ENCODE measurements at regions not wholly inside any gene's neighbourhood (a gene's known extent, or its start where the extent isn't known, plus 50 kb on each side); places are given as distances from the start of the nearest gene placed in this dataset.
"Not testable (repeated sequence)": the region's sequence is repeated elsewhere in the genome, so short reads cannot be mapped to it uniquely, and the experiment has no call there.

GRCh38 chr9:102519423-102519822, 475.7 kb upstream of the CYLC2 start:
- no peak for TF ChIP-seq CTCF (conservative IDR thresholded peaks at IDR 0.05; ENCODE audit: low read depth, low read length)
- H3K4me3 ChIP-seq (ENCODE audit: low read depth, low read length), result no peak overlapping the region
- DNase-seq (ENCODE audit: low read depth), result no peak

GRCh38 chr9:102518324-102518723, 476.8 kb upstream of the CYLC2 start:
- no peak for DNase-seq (ENCODE audit: low read depth)
- H3K4me3 ChIP-seq (ENCODE audit: low read depth, low read length), result no peak overlapping the region
- no peak for TF ChIP-seq CTCF (conservative IDR thresholded peaks at IDR 0.05; ENCODE audit: low read depth, low read length)

- H3K4me3 ChIP-seq (ENCODE audit: low read depth, low read length), result no peak overlapping the region
- no peak for TF ChIP-seq CTCF (conservative IDR thresholded peaks at IDR 0.05; ENCODE audit: low read depth, low read length)
Measured at GRCh38 chr9:102514541-102514940, 480.6 kb upstream of the CYLC2 start.

GRCh38 chr9:102507044-102507687, 488.0 kb upstream of the CYLC2 start:
- DNase-seq (ENCODE audit: low read depth), result no peak
- H3K4me3 ChIP-seq (ENCODE audit: low read depth, low read length), result no peak overlapping the region
- TF ChIP-seq CTCF (conservative IDR thresholded peaks at IDR 0.05; ENCODE audit: low read depth, low read length), result no peak

More at GRCh38 chr9:102514541-102514940, 480.6 kb upstream of the CYLC2 start:
- DNase-seq (ENCODE audit: low read depth), result no peak

- DNase-seq (ENCODE audit: low read depth), result no peak
- no peak for TF ChIP-seq CTCF (conservative IDR thresholded peaks at IDR 0.05; ENCODE audit: low read depth, low read length)
- H3K4me3 ChIP-seq (ENCODE audit: low read depth, low read length), result no peak overlapping the region
Measured at GRCh38 chr9:102506406-102506805, 488.7 kb upstream of the CYLC2 start.

GRCh38 chr9:102499468-102499867, 495.7 kb upstream of the CYLC2 start:
- peak; percentile 12 for DNase-seq (ENCODE audit: low read depth)
- TF ChIP-seq CTCF (conservative IDR thresholded peaks at IDR 0.05; ENCODE audit: low read depth, low read length), result no peak

GRCh38 chr9:102497709-102498108, 497.4 kb upstream of the CYLC2 start:
- DNase-seq (ENCODE audit: low read depth), result no peak
- no peak overlapping the region for H3K4me3 ChIP-seq (ENCODE audit: low read depth, low read length)
- TF ChIP-seq CTCF (conservative IDR thresholded peaks at IDR 0.05; ENCODE audit: low read depth, low read length), result no peak

More at GRCh38 chr9:102499468-102499867, 495.7 kb upstream of the CYLC2 start:
- H3K4me3 ChIP-seq (ENCODE audit: low read depth, low read length), result no peak overlapping the region

- DNase-seq (ENCODE audit: low read depth); H3K4me3 ChIP-seq (ENCODE audit: low read depth, low read length): not testable (repeated sequence)
Measured at GRCh38 chr9:102486976-102487375, 508.2 kb upstream of the CYLC2 start.
